Neural cell (in vitro differentiated cells): ENCODE measurements at regions not wholly inside any gene's neighbourhood (a gene's known extent, or its start where the extent isn't known, plus 50 kb on each side); places are given as distances from the start of the nearest gene placed in this dataset.

ENCODE experiments used
- SMC3 ChIP-seq: fragments of 450-650 bp; conservative IDR thresholded peaks from 2 replicates; pipeline ENCODE4 v1.6.1; 2014; ENCODE audit warnings: antibody characterized with exemption, mild to moderate bottlenecking, moderate library complexity; ENCODE audit not compliant: poor library complexity
- TF ChIP-seq, protein P1 (sequence below): fragments of 450-650 bp; IDR thresholded peaks from 2 replicates; pipeline ENCODE4 v1.5.1; 2014; ENCODE audit warnings: antibody characterized with exemption, mild to moderate bottlenecking, moderate library complexity; ENCODE audit not compliant: poor library complexity, severe bottlenecking

DNA sequence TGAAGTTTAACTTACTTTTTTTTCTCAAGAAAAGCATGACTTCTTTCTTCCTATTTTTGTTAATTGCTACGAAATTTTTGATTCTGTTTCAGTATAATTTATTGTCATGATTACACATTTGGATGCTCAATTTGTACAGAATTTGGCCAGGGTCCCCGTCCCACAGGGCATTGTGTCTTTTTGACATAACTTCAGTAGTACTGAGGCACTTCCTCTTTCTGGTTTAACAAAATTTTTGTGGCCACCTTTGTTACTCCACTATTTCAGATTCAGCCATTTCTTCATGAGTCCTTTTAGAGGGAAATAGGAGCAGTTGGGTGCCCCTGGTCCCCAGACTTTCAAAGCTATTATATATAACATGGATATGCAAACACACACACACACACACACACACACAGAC lies 1248.7 kb downstream of the PCDH7 start:
- TF ChIP-seq SMC3 = no peak
- TF ChIP-seq, protein P1, sequence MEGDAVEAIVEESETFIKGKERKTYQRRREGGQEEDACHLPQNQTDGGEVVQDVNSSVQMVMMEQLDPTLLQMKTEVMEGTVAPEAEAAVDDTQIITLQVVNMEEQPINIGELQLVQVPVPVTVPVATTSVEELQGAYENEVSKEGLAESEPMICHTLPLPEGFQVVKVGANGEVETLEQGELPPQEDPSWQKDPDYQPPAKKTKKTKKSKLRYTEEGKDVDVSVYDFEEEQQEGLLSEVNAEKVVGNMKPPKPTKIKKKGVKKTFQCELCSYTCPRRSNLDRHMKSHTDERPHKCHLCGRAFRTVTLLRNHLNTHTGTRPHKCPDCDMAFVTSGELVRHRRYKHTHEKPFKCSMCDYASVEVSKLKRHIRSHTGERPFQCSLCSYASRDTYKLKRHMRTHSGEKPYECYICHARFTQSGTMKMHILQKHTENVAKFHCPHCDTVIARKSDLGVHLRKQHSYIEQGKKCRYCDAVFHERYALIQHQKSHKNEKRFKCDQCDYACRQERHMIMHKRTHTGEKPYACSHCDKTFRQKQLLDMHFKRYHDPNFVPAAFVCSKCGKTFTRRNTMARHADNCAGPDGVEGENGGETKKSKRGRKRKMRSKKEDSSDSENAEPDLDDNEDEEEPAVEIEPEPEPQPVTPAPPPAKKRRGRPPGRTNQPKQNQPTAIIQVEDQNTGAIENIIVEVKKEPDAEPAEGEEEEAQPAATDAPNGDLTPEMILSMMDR = no peak
